Testis (tissue), 2 donors: ENCODE measurements at regions not wholly inside any gene's neighbourhood (a gene's known extent, or its start where the extent isn't known, plus 50 kb on each side); places are given as distances from the start of the nearest gene placed in this dataset.
"Not testable (repeated sequence)": the region's sequence is repeated elsewhere in the genome, so short reads cannot be mapped to it uniquely, and the experiment has no call there.

ENCODE experiments used
- POLR2A ChIP-seq: fragments of 450-650 bp; IDR thresholded peaks from one replicate; pipeline ENCODE4 v1.6.1; 2017; ENCODE audit warnings: antibody characterized with exemption, mild to moderate bottlenecking, moderate library complexity
- TF ChIP-seq, protein P1 (sequence below), 3 experiments: fragments of 450-650 bp in 2 of 3; fragments of 200-600 bp in 1 of 3; sonication (generic) in 1 of 3; IDR thresholded peaks; one replicate each; pipeline ENCODE4 v1.5.1; 2016 to 2019; ENCODE audit warnings: antibody characterized with exemption in 3 of 3, mild to moderate bottlenecking in 2 of 3, moderate library complexity in 1 of 3

GRCh38 chr17:21572148-21572547, 120.2 kb upstream of the KCNJ18 start:
- TF ChIP-seq, protein P1, sequence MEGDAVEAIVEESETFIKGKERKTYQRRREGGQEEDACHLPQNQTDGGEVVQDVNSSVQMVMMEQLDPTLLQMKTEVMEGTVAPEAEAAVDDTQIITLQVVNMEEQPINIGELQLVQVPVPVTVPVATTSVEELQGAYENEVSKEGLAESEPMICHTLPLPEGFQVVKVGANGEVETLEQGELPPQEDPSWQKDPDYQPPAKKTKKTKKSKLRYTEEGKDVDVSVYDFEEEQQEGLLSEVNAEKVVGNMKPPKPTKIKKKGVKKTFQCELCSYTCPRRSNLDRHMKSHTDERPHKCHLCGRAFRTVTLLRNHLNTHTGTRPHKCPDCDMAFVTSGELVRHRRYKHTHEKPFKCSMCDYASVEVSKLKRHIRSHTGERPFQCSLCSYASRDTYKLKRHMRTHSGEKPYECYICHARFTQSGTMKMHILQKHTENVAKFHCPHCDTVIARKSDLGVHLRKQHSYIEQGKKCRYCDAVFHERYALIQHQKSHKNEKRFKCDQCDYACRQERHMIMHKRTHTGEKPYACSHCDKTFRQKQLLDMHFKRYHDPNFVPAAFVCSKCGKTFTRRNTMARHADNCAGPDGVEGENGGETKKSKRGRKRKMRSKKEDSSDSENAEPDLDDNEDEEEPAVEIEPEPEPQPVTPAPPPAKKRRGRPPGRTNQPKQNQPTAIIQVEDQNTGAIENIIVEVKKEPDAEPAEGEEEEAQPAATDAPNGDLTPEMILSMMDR (IDR thresholded peaks at IDR 0.05), result not testable (repeated sequence)
- not testable (repeated sequence) for TF ChIP-seq POLR2A
